ENCODE measurements at regions not wholly inside any gene's neighbourhood (a gene's known extent, or its start where the extent isn't known, plus 50 kb on each side); places are given as distances from the start of the nearest gene placed in this dataset.

GRCh38 chr3:189467451-189467850 is 163.7 kb upstream of the TP63 start:
- H2AFZ ChIP-seq (ENCODE audit: low read length) = no peak overlapping the region

GRCh38 chr3:189474944-189475343 is 156.2 kb upstream of the TP63 start:
- no peak overlapping the region for H3K27ac ChIP-seq (ENCODE audit: low read depth, low read length, poor library complexity, severe bottlenecking)
- DNase-seq (ENCODE audit: low spot score) = no peak
- no peaks in the 10 kb centered on the region for H3K4me1 ChIP-seq (ENCODE audit: insufficient read depth, low read length, poor library complexity, severe bottlenecking)
- intact Hi-C loops (cut with micrococcal nuclease; ENCODE audit: unreplicated experiment) = no loop called here
- H3K4me2 ChIP-seq (ENCODE audit: low read length) = no peak overlapping the region
- no peak overlapping the region for H2AFZ ChIP-seq (ENCODE audit: low read length)
- no peak overlapping the region for H3K4me3 ChIP-seq (ENCODE audit: low read depth, low read length, poor library complexity, severe bottlenecking)
- H3K9me2 ChIP-seq (ENCODE audit: insufficient read depth, low read length) = no peaks in the 10 kb centered on the region
- no peaks in the 10 kb centered on the region for H3K9me3 ChIP-seq (ENCODE audit: low read length)
- BruUV-seq (replicated peaks) = no TSS peak
- ChIA-PET CTCF (ENCODE audit: unreplicated experiment) (no interaction called here), POLR2A (interaction anchor here (0.9 kb wide), 1 partner anchor 408 kb away, joined by 3 read pairs; no protein-coding TSS in a partner anchor)
- TF ChIP-seq EZH2phosphoT487 (IDR thresholded peaks at IDR 0.05; ENCODE audit: borderline replicate concordance, low read depth, low read length) (no peak), CTCF (conservative IDR thresholded peaks at IDR 0.05; ENCODE audit: low read length) (no peak)
- no peaks in the 10 kb centered on the region for H4K20me1 ChIP-seq (ENCODE audit: insufficient read depth, low read length)
- no peaks in the 10 kb centered on the region for H3K79me2 ChIP-seq (ENCODE audit: insufficient read depth, low read depth, low read length)
- no peaks in the 10 kb centered on the region for H3K36me3 ChIP-seq (ENCODE audit: insufficient read depth, low read length)

More at GRCh38 chr3:189467451-189467850, 163.7 kb upstream of the TP63 start:
- Histone ChIP-seq H4K20me1 (ENCODE audit: insufficient read depth, low read length) (no peaks in the 10 kb centered on the region), H3K79me2 (ENCODE audit: insufficient read depth, low read depth, low read length) (no peaks in the 10 kb centered on the region), H3K27ac (ENCODE audit: low read depth, low read length, poor library complexity, severe bottlenecking) (no peak overlapping the region), H3K9me2 (ENCODE audit: insufficient read depth, low read length) (no peaks in the 10 kb centered on the region), H3K9me3 (ENCODE audit: low read length) (no peaks in the 10 kb centered on the region), H3K4me3 (ENCODE audit: low read depth, low read length, poor library complexity, severe bottlenecking) (no peak overlapping the region), H3K4me2 (ENCODE audit: low read length) (no peak overlapping the region), H3K4me1 (ENCODE audit: insufficient read depth, low read length, poor library complexity, severe bottlenecking) (no peaks in the 10 kb centered on the region), H3K36me3 (ENCODE audit: insufficient read depth, low read length) (no peaks in the 10 kb centered on the region)
- BruUV-seq (replicated peaks) = no TSS peak
- intact Hi-C loops (cut with micrococcal nuclease; ENCODE audit: unreplicated experiment) = no loop called here
- POLR2A ChIA-PET = interaction anchor here (0.6 kb wide), 1 partner anchor 312 kb away, joined by 3 read pairs; no protein-coding TSS in a partner anchor
- CTCF ChIA-PET (ENCODE audit: unreplicated experiment) = no interaction called here
- no peak for DNase-seq (ENCODE audit: low spot score)
- no peak for TF ChIP-seq CTCF (conservative IDR thresholded peaks at IDR 0.05; ENCODE audit: low read length)
- TF ChIP-seq EZH2phosphoT487 (IDR thresholded peaks at IDR 0.05; ENCODE audit: borderline replicate concordance, low read depth, low read length) = no peak

- H3K4me1 ChIP-seq (ENCODE audit: insufficient read depth, low read length, poor library complexity, severe bottlenecking) = no peaks in the 10 kb centered on the region
- ChIA-PET CTCF (ENCODE audit: unreplicated experiment) (no interaction called here), POLR2A (no interaction called here)
- TF ChIP-seq CTCF (conservative IDR thresholded peaks at IDR 0.05; ENCODE audit: low read length) (no peak), EZH2phosphoT487 (IDR thresholded peaks at IDR 0.05; ENCODE audit: borderline replicate concordance, low read depth, low read length) (no peak)
- no peaks in the 10 kb centered on the region for H3K36me3 ChIP-seq (ENCODE audit: insufficient read depth, low read length)
- no peaks in the 10 kb centered on the region for H3K9me3 ChIP-seq (ENCODE audit: low read length)
- no peak for DNase-seq (ENCODE audit: low spot score)
- H3K79me2 ChIP-seq (ENCODE audit: insufficient read depth, low read depth, low read length) = no peaks in the 10 kb centered on the region
- H3K4me3 ChIP-seq (ENCODE audit: low read depth, low read length, poor library complexity, severe bottlenecking) = no peak overlapping the region
- H4K20me1 ChIP-seq (ENCODE audit: insufficient read depth, low read length) = no peaks in the 10 kb centered on the region
- intact Hi-C loops (cut with micrococcal nuclease; ENCODE audit: unreplicated experiment) = no loop called here
- no peak overlapping the region for H2AFZ ChIP-seq (ENCODE audit: low read length)
- BruUV-seq (replicated peaks) = no TSS peak
- no peak overlapping the region for H3K4me2 ChIP-seq (ENCODE audit: low read length)
- H3K27ac ChIP-seq (ENCODE audit: low read depth, low read length, poor library complexity, severe bottlenecking) = no peak overlapping the region
- no peaks in the 10 kb centered on the region for H3K9me2 ChIP-seq (ENCODE audit: insufficient read depth, low read length)
Observed at GRCh38 chr3:189477614-189478013, 153.6 kb upstream of the TP63 start.

Measured in OCI-LY7 (cell line).